GM12873 (cell line): ENCODE measurements at regions not wholly inside any gene's neighbourhood (a gene's known extent, or its start where the extent isn't known, plus 50 kb on each side); places are given as distances from the start of the nearest gene placed in this dataset.

Source experiments
- CTCF ChIP-seq: IDR thresholded peaks from 2 replicates; pipeline ENCODE4 v1.5.1; 2012; ENCODE audit warnings: low read depth, mild to moderate bottlenecking, moderate library complexity, low read length, control low read depth; ENCODE audit not compliant: insufficient read depth; ENCODE audit errors: missing control alignments

DNA sequence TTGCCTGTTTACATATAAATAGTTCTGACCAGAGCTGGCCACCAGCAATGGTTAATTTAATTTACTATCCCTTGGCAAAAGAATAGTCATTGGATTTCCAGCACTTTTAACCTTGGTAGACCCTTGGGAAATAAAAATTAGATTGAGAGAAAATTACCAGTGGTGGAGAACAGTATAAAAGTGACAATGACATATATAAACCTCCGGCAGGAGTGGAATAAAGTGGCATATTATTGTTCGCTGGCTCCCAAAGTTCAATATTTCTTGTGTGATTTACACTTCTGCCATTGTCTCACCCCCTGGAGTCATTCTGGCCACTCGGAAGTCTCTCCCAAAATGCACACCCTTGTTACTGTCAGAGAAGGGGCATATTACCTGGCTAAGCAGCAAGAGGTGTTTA is 347.7 kb downstream of the NPIPA8 start:
- TF ChIP-seq CTCF: no peak

DNA sequence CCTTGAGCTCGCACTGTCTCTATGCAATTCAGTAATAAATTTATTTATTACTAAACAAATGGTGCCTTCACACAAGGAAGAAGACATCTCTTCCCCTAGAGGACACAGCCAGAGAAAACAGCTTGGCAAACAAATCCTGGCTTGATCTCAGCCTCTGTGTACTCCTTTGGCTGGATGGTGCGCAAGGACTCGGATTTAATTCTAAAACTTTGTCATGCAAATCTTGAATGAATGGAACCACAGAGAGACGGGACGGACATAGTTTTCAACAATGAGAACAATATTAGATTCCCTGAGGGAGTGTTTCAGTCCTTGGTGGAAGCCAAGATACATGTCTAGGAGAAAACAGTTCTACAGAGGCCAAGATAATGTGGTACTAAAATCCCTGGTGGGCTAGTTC is 349.5 kb downstream of the NPIPA8 start:
- TF ChIP-seq CTCF: no peak

DNA sequence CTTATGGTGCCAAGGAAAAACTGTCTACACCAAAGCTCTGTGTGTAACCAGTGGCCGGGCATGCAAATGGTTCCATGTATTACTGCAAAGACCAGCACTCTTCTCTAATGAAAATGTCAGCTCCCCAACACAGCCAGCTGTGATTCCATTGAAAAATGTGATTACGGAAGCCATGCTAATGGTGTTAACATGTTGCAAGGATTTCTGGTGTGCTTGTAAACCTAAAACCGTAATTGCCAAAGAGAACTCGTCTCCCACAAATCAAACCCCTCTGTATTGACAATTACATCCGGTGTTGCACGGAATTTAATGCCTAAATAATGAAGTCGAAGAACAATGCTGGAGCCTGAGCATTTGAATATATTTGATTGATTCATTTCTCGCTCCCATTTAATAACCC is 351.7 kb downstream of the NPIPA8 start:
- no peak for TF ChIP-seq CTCF

- TF ChIP-seq CTCF: no peak
Observed at GRCh38 chr16:17983847-17984639, 352.5 kb downstream of the NPIPA8 start.

GRCh38 chr16:17983114-17983513 is 353.4 kb downstream of the NPIPA8 start:
- TF ChIP-seq CTCF: no peak

DNA sequence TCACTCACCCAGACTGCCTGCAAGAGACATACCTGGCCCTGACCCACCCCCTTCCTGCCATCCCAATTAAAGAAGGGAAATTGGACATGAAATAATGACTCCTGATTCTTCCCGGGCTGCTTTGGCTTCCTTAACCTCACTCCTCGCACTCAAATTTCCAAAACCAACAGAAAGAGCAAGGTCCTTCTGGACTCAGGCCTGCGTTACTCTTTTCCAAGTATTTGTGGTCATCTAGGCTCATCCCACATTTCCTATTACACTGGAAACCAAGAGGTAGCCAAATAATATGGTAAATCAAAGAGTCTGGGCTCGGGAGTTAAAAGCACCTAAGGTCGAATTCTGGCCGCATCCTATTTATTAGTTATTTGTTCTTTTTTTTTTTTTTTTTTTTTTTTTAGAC is 359.3 kb downstream of the NPIPA8 start:
- TF ChIP-seq CTCF: no peak

GRCh38 chr16:17972460-17972943 is 364.0 kb downstream of the NPIPA8 start:
- TF ChIP-seq CTCF: no peak
